Left lung (tissue), 4 donors: ENCODE measurements at regions not wholly inside any gene's neighbourhood (a gene's known extent, or its start where the extent isn't known, plus 50 kb on each side); places are given as distances from the start of the nearest gene placed in this dataset.

Experiments used
- ATAC-seq: fragments of 200-7000 bp; cut with Tn5 transposase; one replicate; pipeline ENCODE4 v1.9.1; 2020; ENCODE audit warnings: moderate library complexity
- DNase-seq, 4 donors: peaks; one replicate each; pipeline ENCODE4 v3.0.0-alpha.2; 2013 to 2020
- H3K27ac ChIP-seq, 2 donors: fragments of 200-600 bp; sonication (generic) in 1 of 2; one replicate each; pipeline versions ENCODE4 v1.5.0 to v1.8.0; 2020 to 2021
- H3K27me3 ChIP-seq, 2 donors: fragments of 200-600 bp; sonication (generic) in 1 of 2; one replicate each; pipeline versions ENCODE4 v1.5.0 to v1.8.0; 2020 to 2021
- H3K36me3 ChIP-seq, 2 donors: fragments of 200-600 bp; sonication (generic) in 1 of 2; one replicate each; pipeline versions ENCODE4 v1.5.0 to v1.8.0; 2020 to 2021
- H3K4me1 ChIP-seq, 2 donors: fragments of 200-600 bp; one replicate each; pipeline ENCODE4 v1.8.0; 2021
- H3K4me3 ChIP-seq, 2 donors: fragments of 200-600 bp; sonication (generic) in 1 of 2; one replicate each; pipeline versions ENCODE4 v1.5.0 to v1.8.0; 2020 to 2021; ENCODE audit warnings: mild to moderate bottlenecking in 1 of 2
- H3K9me3 ChIP-seq, 2 donors: fragments of 200-600 bp; sonication (generic) in 1 of 2; one replicate each; pipeline versions ENCODE4 v1.5.0 to v1.8.0; 2020 to 2021
- CTCF ChIP-seq, 2 donors: fragments of 200-600 bp; sonication (generic) in 1 of 2; IDR thresholded peaks; one replicate each; pipeline versions ENCODE4 v1.5.0 to v1.8.0; 2021; ENCODE audit warnings: antibody characterized with exemption in 2 of 2
- intact Hi-C, 2 donors: fragments of 100-400 bp; cut with DNase I; formaldehyde crosslinking; loops; one replicate each; pipeline versions ENCODE4 v1.11.2 to v1.14.2; 2022
- donor health status: DM: no; HTN: yes; CAD: no.
- donor health status: DM: no; HTN: no; CAD: no.

GRCh38 chr1:2865571-2866421 is 64.3 kb upstream of the TTC34 start:
- no peak overlapping the region for H3K27ac ChIP-seq
- H3K9me3 ChIP-seq, result peaks cover 0 to 7% of the 10 kb centered on the region in 2 donors
- no peak overlapping the region for H3K4me3 ChIP-seq
- no peak for TF ChIP-seq CTCF (IDR thresholded peaks at IDR 0.05)
- ATAC-seq, result no peak
- H3K27me3 ChIP-seq, result peaks cover 0 to 93% of the 10 kb centered on the region in 2 donors
- intact Hi-C loops, result no loop called here
- H3K4me1 ChIP-seq, result no peaks in the 10 kb centered on the region
- DNase-seq, result peak in 1 of 4 donors; percentile 75
- no peaks in the 10 kb centered on the region for H3K36me3 ChIP-seq

GRCh38 chr1:2866422-2867086 is 65.1 kb upstream of the TTC34 start:
- H3K36me3 ChIP-seq, result no peaks in the 10 kb centered on the region
- H3K27me3 ChIP-seq, result peaks cover 0 to 86% of the 10 kb centered on the region in 2 donors
- H3K4me3 ChIP-seq, result no peak overlapping the region
- intact Hi-C loops, result no loop called here
- TF ChIP-seq CTCF (IDR thresholded peaks at IDR 0.05), result no peak
- ATAC-seq (no peak), DNase-seq (peak in 2 of 4 donors; percentile 28 to 71)
- peaks cover 6 to 14% of the 10 kb centered on the region in 2 donors for H3K9me3 ChIP-seq
- H3K4me1 ChIP-seq, result no peaks in the 10 kb centered on the region
- no peak overlapping the region for H3K27ac ChIP-seq

- H3K36me3 ChIP-seq, result no peaks in the 10 kb centered on the region
- H3K4me1 ChIP-seq, result no peaks in the 10 kb centered on the region
- DNase-seq (peak in 1 of 4 donors; percentile 53), ATAC-seq (no peak)
- H3K27me3 ChIP-seq, result peaks cover 0 to 81% of the 10 kb centered on the region in 2 donors
- intact Hi-C loops, result no loop called here
- no peak overlapping the region for H3K4me3 ChIP-seq
- H3K27ac ChIP-seq, result no peak overlapping the region
- H3K9me3 ChIP-seq, result peaks cover 7 to 19% of the 10 kb centered on the region in 2 donors
- no peak for TF ChIP-seq CTCF (IDR thresholded peaks at IDR 0.05)
These were observed 65.6 kb upstream of the TTC34 start for GRCh38 chr1:2867087-2867425.

GRCh38 chr1:2867861-2868260 is 66.4 kb upstream of the TTC34 start:
- intact Hi-C loops, result no loop called here
- ATAC-seq (no peak), DNase-seq (no peak)
- peaks cover 7 to 22% of the 10 kb centered on the region in 2 donors for H3K9me3 ChIP-seq
- no peak overlapping the region for H3K27ac ChIP-seq
- H3K27me3 ChIP-seq, result peaks cover 0 to 73% of the 10 kb centered on the region in 2 donors
- H3K4me1 ChIP-seq, result no peaks in the 10 kb centered on the region
- no peak overlapping the region for H3K4me3 ChIP-seq
- H3K36me3 ChIP-seq, result no peaks in the 10 kb centered on the region
- TF ChIP-seq CTCF (IDR thresholded peaks at IDR 0.05), result no peak

GRCh38 chr1:2868571-2869195 is 67.2 kb upstream of the TTC34 start:
- Histone ChIP-seq H3K27me3 (peaks cover 0 to 71% of the 10 kb centered on the region in 2 donors), H3K36me3 (no peaks in the 10 kb centered on the region), H3K4me1 (no peaks in the 10 kb centered on the region), H3K27ac (no peak overlapping the region), H3K9me3 (peaks cover 7 to 22% of the 10 kb centered on the region in 2 donors), H3K4me3 (no peak overlapping the region)
- intact Hi-C loops, result no loop called here
- DNase-seq (no peak), ATAC-seq (no peak)
- no peak for TF ChIP-seq CTCF (IDR thresholded peaks at IDR 0.05)
